Suprapubic skin (tissue), 4 donors: ENCODE measurements at regions not wholly inside any gene's neighbourhood (a gene's known extent, or its start where the extent isn't known, plus 50 kb on each side); places are given as distances from the start of the nearest gene placed in this dataset.

Experiments
- CTCF ChIP-seq, 2 donors: fragments of 200-600 bp in 1 of 2; fragments of 450-650 bp in 1 of 2; sonication (generic) in 1 of 2; IDR thresholded peaks; one replicate each; pipeline ENCODE4 v1.5.1; 2016 to 2019; ENCODE audit warnings: antibody characterized with exemption in 2 of 2, mild to moderate bottlenecking in 1 of 2, moderate library complexity in 1 of 2
- EP300 ChIP-seq: sonication (generic); formaldehyde crosslinking; IDR thresholded peaks from one replicate; pipeline ENCODE4 v1.6.1; 2017; ENCODE audit warnings: antibody characterized with exemption
- POLR2A ChIP-seq, 2 donors: fragments of 450-650 bp; IDR thresholded peaks; one replicate each; pipeline ENCODE4 v1.6.1; 2017; ENCODE audit warnings: antibody characterized with exemption in 2 of 2, mild to moderate bottlenecking in 2 of 2, moderate library complexity in 2 of 2
- POLR2AphosphoS5 ChIP-seq, 3 donors: sonication (generic); formaldehyde crosslinking; IDR thresholded peaks; one replicate each; pipeline ENCODE4 v1.6.1; 2017; ENCODE audit warnings: antibody characterized with exemption in 3 of 3

- TF ChIP-seq POLR2A (IDR thresholded peaks at IDR 0.05) (no peak), CTCF (IDR thresholded peaks at IDR 0.05) (no peak), POLR2AphosphoS5 (IDR thresholded peaks at IDR 0.05) (no peak), EP300 (no peak)
Measured at GRCh38 chr6:112560651-112561050, 213.5 kb downstream of the RFPL4B start.
